SK-MEL-5 (cell line): ENCODE measurements at regions not wholly inside any gene's neighbourhood (a gene's known extent, or its start where the extent isn't known, plus 50 kb on each side); places are given as distances from the start of the nearest gene placed in this dataset.

ENCODE experiments used
- DNase-seq: peaks from one replicate; pipeline ENCODE4 v3.0.0-alpha.2; 2016; ENCODE audit warnings: low read depth, low spot score
- in situ Hi-C: cut with HindIII; loops from 2 replicates; pipeline ENCODE4 v1.10.0; 2016; ENCODE audit warnings: low sequenced_read_pairs, high pct_unique_total_duplicates, low pct_unique_long_range_greater_than_20kb

DNA sequence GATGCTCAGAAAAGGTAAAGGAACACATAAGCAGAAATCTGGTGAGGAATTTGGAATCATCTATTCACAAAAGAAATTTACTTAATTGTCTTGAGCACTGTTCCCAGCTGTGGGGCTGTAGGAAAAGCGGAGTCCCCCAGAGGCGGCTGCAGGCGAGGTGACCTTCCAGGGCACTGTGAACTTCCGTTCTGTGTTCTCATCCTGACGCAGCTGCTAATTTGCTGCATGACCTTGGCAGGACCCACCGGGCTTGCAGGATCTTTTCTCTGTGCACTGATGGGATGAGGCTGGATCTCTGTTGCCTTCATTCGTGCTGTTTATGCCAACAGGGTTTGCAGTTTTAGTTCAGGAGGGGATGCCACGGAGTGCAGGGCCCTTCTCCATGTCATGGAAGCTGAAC, 301.9 kb upstream of the MYT1L start:
- no peak for DNase-seq
- in situ Hi-C loops = no loop called here

DNA sequence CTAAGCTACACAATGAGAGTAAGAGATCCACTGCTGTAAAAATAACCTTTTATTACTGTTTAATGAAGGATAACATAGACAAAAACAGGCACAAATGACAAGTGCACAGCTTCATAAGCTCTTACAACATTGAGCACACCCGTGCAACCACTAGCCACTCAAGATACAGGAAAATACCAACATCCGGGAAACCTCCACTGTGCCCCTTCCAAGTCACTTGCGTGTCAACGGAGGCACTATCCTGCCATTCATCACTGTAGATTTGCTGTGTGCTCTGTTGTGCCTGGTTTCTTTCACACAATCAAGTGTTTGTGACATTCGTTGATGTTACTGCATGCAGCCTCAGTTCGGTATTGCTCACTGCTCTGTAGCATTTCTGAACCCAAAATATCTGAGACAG, 292.9 kb upstream of the MYT1L start:
- DNase-seq = no peak
- in situ Hi-C loops = no loop called here

GRCh38 chr2:2621855-2622254, 290.8 kb upstream of the MYT1L start:
- in situ Hi-C loops = no loop called here

DNA sequence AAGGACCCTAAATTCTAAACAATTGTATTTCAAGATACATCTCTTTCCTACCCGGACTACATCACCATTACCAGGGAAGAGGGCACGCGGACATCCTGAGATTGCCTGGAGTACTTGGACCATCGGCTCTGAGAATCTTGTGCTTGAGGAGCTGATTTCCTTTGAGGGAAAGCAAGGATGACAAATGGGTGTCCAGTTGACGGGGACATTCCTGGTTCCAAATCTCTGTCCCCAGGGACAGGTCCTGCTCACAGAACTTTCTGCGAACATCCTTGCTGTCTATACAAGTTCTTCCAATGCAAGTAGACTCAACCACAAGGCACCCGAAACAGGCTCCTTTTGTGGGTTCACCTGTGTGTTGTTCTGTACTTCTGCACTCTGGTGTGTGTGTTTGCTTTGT, 289.5 kb upstream of the MYT1L start:
- no peak for DNase-seq
- in situ Hi-C loops = no loop called here

More at GRCh38 chr2:2621855-2622254, 290.8 kb upstream of the MYT1L start:
- no peak for DNase-seq

GRCh38 chr2:2619995-2620394, 288.9 kb upstream of the MYT1L start:
- DNase-seq = no peak
- in situ Hi-C loops = no loop called here

DNA sequence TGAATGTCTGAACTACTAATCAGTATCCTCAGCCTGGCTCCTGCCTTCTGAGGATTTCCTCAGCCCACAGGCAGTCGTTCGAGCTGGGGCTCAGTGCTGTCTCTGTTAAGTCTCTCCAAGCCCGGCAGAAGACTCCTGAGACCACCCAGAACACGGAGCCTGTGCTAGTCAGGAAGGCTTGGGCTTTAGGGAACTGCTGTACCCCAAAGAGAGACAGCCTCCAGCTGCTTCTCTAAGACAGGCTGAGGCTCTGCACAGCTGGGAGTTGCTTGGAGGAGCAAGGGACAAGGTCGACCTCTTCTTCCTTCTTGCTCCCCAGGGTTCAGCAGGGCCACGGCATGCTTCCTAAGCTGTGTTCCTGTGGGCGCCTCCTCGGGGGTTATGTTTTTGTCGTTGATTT, 283.4 kb upstream of the MYT1L start:
- in situ Hi-C loops = no loop called here
- no peak for DNase-seq

DNA sequence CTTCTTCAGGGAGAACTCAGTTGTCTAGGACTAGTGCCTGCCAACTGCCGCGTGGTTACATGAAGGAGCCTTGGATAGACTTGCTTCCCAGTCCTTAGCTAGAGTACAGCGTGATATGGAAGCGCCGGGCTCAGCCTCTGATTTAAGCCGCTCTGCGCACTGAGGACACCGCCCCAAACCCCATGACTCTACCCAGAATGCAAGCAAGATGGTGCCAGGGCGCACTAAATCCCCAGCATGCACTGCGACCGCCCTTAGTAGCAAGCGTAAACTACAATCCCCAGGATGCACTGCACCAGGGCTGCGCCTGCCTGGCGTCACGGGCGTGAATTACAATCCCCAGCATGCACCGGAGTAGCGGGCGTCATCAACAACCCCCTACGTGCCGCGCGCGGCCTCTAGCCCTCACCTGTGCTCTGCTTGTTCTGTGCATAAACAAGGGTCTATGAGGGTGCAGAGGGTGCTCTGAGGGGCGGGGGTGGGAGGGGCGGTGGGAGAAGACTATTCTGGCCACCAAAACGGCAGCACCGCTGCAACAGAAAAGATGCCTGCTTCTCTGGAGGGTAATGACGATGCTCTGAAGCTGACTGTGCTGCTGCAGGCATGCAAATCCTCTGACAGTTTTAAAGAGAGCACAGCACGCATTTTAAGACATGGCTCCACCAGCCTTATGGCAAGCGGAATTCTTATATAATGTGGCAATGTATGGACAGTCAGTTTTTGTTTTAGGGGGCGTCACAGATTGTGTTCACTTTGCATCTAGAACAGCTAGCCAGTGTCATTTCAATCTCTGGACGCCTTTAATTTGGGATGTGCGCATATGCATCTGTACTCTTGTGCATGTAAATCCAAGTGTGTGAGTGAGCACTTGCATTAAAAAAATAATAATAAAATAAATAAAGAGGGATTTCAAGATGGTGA, 282.5 kb upstream of the MYT1L start:
- in situ Hi-C loops = no loop called here
- peak; percentile 99 for DNase-seq

DNA sequence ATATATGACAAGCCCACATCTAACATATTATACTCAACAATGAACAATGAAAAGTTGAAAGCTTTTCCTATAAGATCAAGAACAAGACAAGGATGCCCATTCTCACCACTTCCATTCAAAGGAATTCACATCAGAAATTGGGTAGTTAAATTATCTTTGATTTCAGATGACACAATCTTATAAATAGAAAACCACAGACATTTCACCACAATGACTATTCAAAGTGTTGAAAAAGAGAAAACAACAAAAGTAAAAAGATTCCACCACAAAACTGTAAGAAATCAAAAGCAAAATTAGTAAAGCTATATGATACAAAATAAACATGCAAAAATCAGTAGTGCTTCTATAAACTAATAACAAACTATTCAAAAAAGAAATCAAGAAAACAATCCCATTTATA, 279.7 kb upstream of the MYT1L start:
- DNase-seq = no peak
- in situ Hi-C loops = no loop called here

- in situ Hi-C loops = no loop called here
- DNase-seq = no peak
These were observed 269.3 kb upstream of the MYT1L start for GRCh38 chr2:2600366-2600765.

DNA sequence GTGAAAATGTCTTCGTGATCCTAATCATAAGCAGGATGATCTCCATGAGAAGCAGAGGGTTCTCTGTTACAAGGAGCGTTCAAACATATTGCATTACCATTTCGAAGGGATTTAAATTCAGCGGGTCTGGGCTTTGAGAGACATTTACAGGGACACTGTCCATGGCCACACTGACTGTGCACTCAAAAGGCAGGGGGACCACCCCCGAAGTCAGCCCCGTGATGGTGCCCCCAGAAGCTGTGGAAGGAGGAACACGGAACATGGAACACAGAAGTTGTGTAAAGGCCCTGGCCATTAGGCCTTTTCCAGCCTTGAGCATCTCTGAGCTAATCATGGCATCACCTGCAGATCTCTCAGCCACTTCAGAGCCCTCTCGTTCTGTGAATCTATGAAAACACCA, 268.4 kb upstream of the MYT1L start:
- in situ Hi-C loops = no loop called here
- no peak for DNase-seq

GRCh38 chr2:2597712-2598111, 266.6 kb upstream of the MYT1L start:
- in situ Hi-C loops = no loop called here
- no peak for DNase-seq

DNA sequence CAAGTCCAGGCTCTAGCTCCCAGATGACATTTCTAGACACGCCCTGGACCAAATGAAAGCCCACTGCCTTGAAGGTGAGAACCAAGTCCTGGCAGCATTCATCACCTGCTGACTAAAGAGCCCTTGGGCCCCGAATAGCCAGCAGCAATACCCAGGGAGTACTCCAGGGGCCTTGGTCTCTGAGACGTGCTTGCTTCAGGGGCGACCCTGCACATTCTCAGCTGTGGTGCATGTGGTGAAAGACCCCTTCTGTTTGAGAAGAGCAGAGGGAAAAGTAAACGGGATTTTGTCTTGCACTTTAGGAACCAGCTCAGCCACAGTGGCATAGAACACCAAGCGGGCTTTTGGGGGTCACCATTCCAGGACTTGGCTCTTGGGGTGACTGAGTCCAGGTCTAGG, 260.5 kb upstream of the MYT1L start:
- no peak for DNase-seq
- in situ Hi-C loops = no loop called here

DNA sequence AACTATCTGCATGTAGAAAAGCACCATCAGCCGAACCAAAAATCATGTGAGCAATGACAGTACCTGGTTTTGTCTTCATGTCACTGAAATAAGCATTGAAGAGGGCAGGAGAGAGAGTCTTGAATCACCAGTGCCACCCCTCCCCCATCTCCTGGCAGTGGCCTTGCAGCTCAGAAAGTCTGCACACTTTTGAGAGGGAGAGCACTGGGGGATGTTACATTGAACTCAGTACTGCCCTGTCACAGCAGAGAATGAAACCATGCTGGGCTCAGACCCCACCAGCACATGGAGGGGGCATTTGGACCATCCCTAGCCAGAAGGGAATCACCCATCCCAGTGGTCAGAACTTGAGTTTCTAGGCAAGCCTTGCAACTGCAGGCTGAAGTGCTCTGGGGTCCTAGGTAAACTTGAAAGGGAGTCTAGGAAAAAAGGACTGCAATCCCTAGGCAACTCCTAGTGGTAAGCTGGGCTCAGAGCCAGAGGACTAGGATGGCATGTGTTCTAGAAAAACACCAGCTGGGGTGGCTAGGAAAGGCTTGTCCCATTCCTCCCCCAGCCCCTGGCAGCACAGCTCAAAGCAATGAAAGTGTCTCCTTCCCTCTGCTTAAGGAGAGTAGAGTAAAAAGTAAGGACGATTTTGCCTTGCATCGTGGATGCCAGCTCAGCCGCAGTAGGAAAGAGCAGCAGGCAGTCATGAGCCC, 259.9 kb upstream of the MYT1L start:
- in situ Hi-C loops = no loop called here
- DNase-seq = no peak

GRCh38 chr2:2590141-2590540, 259.1 kb upstream of the MYT1L start:
- in situ Hi-C loops = no loop called here
- no peak for DNase-seq

DNA sequence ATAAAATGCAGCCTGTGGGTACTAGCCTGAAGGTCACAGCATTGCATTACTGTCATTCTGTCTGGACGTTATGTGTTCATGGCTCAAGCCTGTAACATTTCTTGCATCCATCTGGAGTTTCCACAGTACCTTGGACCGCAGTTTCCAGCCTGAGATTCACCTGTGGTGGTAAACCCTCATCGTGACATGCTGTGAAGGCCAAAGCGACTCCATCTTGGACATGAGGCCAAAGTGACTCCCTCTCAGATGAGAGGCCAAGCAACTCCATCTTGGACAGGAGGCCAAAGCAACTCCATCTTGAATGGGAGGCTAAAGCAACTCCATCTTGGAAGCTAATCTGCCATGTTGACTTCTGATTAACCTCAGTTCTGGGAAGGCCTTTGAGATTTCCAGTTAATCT, 257.7 kb upstream of the MYT1L start:
- DNase-seq = no peak
- in situ Hi-C loops = no loop called here

GRCh38 chr2:2587354-2587753, 256.3 kb upstream of the MYT1L start:
- in situ Hi-C loops = no loop called here
- DNase-seq = no peak

DNA sequence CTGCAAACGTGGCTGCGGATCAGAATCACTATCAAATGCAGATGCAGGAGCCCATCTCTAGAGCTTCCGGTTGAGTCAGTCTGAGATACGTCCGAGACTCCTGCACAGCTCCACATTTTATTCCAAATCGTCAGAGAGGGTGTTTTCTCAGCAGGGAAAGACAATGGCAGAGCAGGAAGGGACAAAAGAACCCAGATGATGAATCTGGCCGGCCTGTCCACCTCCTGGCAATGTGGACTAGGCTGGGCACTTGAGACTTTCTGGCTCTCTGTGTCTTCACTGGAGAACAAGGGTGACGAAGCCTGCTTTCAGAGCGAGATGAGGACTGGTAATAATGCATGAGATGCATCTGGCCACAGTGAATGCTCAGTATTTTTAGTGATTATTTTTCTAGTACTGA, 255.9 kb upstream of the MYT1L start:
- in situ Hi-C loops = no loop called here
- DNase-seq = no peak

- in situ Hi-C loops = no loop called here
- DNase-seq = no peak
These were observed 255.1 kb upstream of the MYT1L start for GRCh38 chr2:2586068-2586776.
